Vagina (tissue), 2 donors: ENCODE measurements at regions not wholly inside any gene's neighbourhood (a gene's known extent, or its start where the extent isn't known, plus 50 kb on each side); places are given as distances from the start of the nearest gene placed in this dataset.

Source experiments
- CTCF ChIP-seq, 3 experiments: fragments of 450-650 bp in 2 of 3; fragments of 200-600 bp in 1 of 3; sonication (generic) in 1 of 3; IDR thresholded peaks; one replicate each; pipeline ENCODE4 v1.5.1; 2017 to 2019; ENCODE audit warnings: antibody characterized with exemption in 3 of 3, mild to moderate bottlenecking in 2 of 3, moderate library complexity in 2 of 3
- POLR2A ChIP-seq, 2 donors: fragments of 450-650 bp; IDR thresholded peaks; one replicate each; pipeline ENCODE4 v1.6.1; 2017; ENCODE audit warnings: antibody characterized with exemption in 2 of 2, mild to moderate bottlenecking in 2 of 2, moderate library complexity in 2 of 2
- POLR2AphosphoS5 ChIP-seq, 2 donors: sonication (generic); formaldehyde crosslinking; IDR thresholded peaks; one replicate each; pipeline ENCODE4 v1.9.0; 2017; ENCODE audit warnings: antibody characterized with exemption in 2 of 2, mild to moderate bottlenecking in 2 of 2, low read depth in 1 of 2; ENCODE audit not compliant: insufficient read depth in 1 of 2

- TF ChIP-seq CTCF (IDR thresholded peaks at IDR 0.05) = no peak
- no peak for TF ChIP-seq POLR2A (IDR thresholded peaks at IDR 0.05)
- TF ChIP-seq POLR2AphosphoS5 (IDR thresholded peaks at IDR 0.05; ENCODE audit: insufficient read depth in 1 of 2, low read depth in 1 of 2) = no peak
Observed at GRCh38 chr6:168243812-168244376, 75.7 kb downstream of the DACT2 start.
